Stimulated activated CD8-positive, alpha-beta memory T cell treated with anti-CD3 and anti-CD28 coated beads, Interleukin-12 subunit alpha, Interleukin-12 subunit beta, amount 100 ng/mL, for 24 hours (primary cell): ENCODE measurements at regions not wholly inside any gene's neighbourhood (a gene's known extent, or its start where the extent isn't known, plus 50 kb on each side); places are given as distances from the start of the nearest gene placed in this dataset.
"Not testable (repeated sequence)": the region's sequence is repeated elsewhere in the genome, so short reads cannot be mapped to it uniquely, and the experiment has no call there.

ENCODE experiments used
- DNase-seq: peaks from one replicate; pipeline ENCODE4 v3.0.0-alpha.2; 2020; ENCODE audit errors: extremely low read depth

GRCh38 chr20:56689318-56689717 is 60.2 kb downstream of the TFAP2C start:
- no peak for DNase-seq

- DNase-seq: no peak
Observed at GRCh38 chr20:56689852-56690485, 60.9 kb downstream of the TFAP2C start.

GRCh38 chr20:56690531-56691175 is 61.5 kb downstream of the TFAP2C start:
- DNase-seq: no peak

GRCh38 chr20:56691325-56691998 is 62.4 kb downstream of the TFAP2C start:
- no peak for DNase-seq

GRCh38 chr20:56693217-56693616 is 64.1 kb downstream of the TFAP2C start:
- no peak for DNase-seq

GRCh38 chr20:56697476-56697875 is 68.4 kb downstream of the TFAP2C start:
- no peak for DNase-seq

- DNase-seq: no peak
Observed at GRCh38 chr20:56698297-56698696, 69.2 kb downstream of the TFAP2C start.

GRCh38 chr20:56698749-56699148 is 69.6 kb downstream of the TFAP2C start:
- DNase-seq: no peak

GRCh38 chr20:56702931-56703840 is 74.1 kb downstream of the TFAP2C start:
- no peak for DNase-seq

- DNase-seq: no peak
Observed at GRCh38 chr20:56706867-56707360, 77.8 kb downstream of the TFAP2C start.

GRCh38 chr20:56708991-56709390 is 79.9 kb downstream of the TFAP2C start:
- DNase-seq: no peak

- no peak for DNase-seq
Observed at GRCh38 chr20:56710125-56710524, 81.0 kb downstream of the TFAP2C start.

- DNase-seq: not testable (repeated sequence)
Observed at GRCh38 chr20:56710577-56710976, 81.5 kb downstream of the TFAP2C start.

- DNase-seq: no peak
Observed at GRCh38 chr20:56711018-56711417, 81.9 kb downstream of the TFAP2C start.

GRCh38 chr20:56715309-56715708 is 86.2 kb downstream of the TFAP2C start:
- no peak for DNase-seq

- no peak for DNase-seq
Observed at GRCh38 chr20:56715902-56716519, 86.9 kb downstream of the TFAP2C start.

GRCh38 chr20:56716806-56717205 is 87.7 kb downstream of the TFAP2C start:
- no peak for DNase-seq

- no peak for DNase-seq
Observed at GRCh38 chr20:56718816-56719215, 89.7 kb downstream of the TFAP2C start.

- no peak for DNase-seq
Observed at GRCh38 chr20:56720620-56721213, 91.6 kb downstream of the TFAP2C start.

- no peak for DNase-seq
Observed at GRCh38 chr20:56722042-56722441, 92.9 kb downstream of the TFAP2C start.

GRCh38 chr20:56723331-56723730 is 94.2 kb downstream of the TFAP2C start:
- no peak for DNase-seq
